HCT116 (cell line): ENCODE measurements at regions not wholly inside any gene's neighbourhood (a gene's known extent, or its start where the extent isn't known, plus 50 kb on each side); places are given as distances from the start of the nearest gene placed in this dataset.

ENCODE experiments used
- POLR2A ChIP-seq: IDR thresholded peaks from 2 replicates; pipeline ENCODE4 v1.7.0; 2011; ENCODE audit warnings: borderline replicate concordance; ENCODE audit not compliant: insufficient read depth, insufficient read length; ENCODE audit errors: extremely low read depth
- TF ChIP-seq, protein P1 (sequence below), 3 experiments: fragments of 200-600 bp in 1 of 3; sonication (generic) in 1 of 3; IDR thresholded peaks in 2 of 3; conservative IDR thresholded peaks in 1 of 3; 2 replicates each; pipeline ENCODE4 v1.5.1; 2012 to 2017; ENCODE audit warnings: low read depth in 2 of 3, low read length in 2 of 3, antibody characterized with exemption in 1 of 3, borderline replicate concordance in 1 of 3, control low read depth in 1 of 3, mild to moderate bottlenecking in 1 of 3, mixed read lengths in 1 of 3, mixed run types in 1 of 3, moderate library complexity in 1 of 3; ENCODE audit not compliant: insufficient read depth in 1 of 3

DNA sequence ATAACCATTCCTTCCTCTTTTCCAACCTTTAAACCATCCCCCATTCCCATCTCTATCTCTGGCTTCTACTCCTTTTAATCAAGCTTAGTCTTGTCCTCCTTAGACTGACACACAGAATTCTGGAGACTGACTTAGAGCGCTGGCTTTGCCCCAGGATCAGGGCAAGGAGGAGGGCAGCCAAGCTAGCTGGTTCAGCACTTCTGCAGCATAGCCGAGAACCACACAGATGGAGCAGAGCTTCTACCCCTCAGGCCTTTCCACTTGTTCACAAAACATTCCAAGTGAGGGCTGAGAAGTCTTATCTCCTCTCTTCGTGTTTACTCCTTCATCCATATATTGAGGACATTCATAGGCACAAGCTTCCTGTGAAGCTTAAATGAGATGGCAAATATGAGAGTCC lies 246.5 kb upstream of the PEX5L start:
- TF ChIP-seq, protein P1, sequence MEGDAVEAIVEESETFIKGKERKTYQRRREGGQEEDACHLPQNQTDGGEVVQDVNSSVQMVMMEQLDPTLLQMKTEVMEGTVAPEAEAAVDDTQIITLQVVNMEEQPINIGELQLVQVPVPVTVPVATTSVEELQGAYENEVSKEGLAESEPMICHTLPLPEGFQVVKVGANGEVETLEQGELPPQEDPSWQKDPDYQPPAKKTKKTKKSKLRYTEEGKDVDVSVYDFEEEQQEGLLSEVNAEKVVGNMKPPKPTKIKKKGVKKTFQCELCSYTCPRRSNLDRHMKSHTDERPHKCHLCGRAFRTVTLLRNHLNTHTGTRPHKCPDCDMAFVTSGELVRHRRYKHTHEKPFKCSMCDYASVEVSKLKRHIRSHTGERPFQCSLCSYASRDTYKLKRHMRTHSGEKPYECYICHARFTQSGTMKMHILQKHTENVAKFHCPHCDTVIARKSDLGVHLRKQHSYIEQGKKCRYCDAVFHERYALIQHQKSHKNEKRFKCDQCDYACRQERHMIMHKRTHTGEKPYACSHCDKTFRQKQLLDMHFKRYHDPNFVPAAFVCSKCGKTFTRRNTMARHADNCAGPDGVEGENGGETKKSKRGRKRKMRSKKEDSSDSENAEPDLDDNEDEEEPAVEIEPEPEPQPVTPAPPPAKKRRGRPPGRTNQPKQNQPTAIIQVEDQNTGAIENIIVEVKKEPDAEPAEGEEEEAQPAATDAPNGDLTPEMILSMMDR (IDR thresholded peaks at IDR 0.05 in 2 of 3, conservative IDR thresholded peaks at IDR 0.05 in 1 of 3; ENCODE audit: borderline replicate concordance in 1 of 3, insufficient read depth in 1 of 3, low read depth in 2 of 3, low read length in 2 of 3) = no peak
- no peak for TF ChIP-seq POLR2A
